ENCODE measurements at regions not wholly inside any gene's neighbourhood (a gene's known extent, or its start where the extent isn't known, plus 50 kb on each side); places are given as distances from the start of the nearest gene placed in this dataset.
"Not testable (repeated sequence)": the region's sequence is repeated elsewhere in the genome, so short reads cannot be mapped to it uniquely, and the experiment has no call there.

DNA sequence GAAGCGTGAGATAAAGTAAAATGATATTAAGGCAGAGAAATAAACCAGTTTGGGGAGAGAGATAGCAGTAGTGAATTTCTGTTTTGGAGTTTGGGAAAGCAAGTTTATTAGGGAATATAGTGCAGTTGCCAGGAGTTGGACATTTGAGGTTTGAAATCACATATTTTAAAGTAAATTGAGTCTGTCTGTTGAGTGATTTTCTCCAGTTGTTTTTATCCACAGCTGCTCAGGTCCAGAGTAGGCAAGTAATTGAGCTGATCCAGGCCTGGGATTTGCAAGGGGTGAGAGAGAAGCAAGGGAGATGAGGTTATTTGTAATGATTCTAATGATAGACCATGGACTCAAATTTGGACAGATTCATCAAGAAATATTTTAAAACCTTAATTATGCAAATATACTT lies 481.9 kb downstream of the UTRN start:
- DNase-seq (ENCODE audit: low read depth in 2 of 2): no peak

DNA sequence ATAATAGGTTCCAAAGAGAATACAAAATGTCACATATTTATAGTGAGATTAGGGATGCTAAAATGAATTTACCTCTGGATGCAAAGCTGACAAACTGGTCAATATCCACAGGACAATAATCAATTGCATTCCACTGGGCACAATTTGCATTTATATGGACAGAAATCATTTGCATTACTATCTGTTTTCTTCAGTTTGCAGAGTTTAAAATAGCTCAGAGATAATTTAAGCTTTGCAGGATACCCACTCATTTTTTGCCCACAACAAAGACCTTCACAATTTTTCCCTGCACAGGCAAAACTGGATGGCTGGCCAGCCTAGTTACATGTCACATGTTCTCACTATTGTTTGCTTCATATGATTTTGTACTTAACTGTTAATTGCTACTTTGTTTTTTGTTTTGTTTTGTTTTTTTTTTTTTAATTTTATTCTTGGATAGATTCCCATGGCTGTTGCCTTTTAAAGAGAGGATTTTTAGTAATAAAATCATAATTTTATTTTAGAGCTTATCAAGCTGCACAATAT lies 483.5 kb downstream of the UTRN start:
- DNase-seq (ENCODE audit: low read depth in 2 of 2): no peak

DNA sequence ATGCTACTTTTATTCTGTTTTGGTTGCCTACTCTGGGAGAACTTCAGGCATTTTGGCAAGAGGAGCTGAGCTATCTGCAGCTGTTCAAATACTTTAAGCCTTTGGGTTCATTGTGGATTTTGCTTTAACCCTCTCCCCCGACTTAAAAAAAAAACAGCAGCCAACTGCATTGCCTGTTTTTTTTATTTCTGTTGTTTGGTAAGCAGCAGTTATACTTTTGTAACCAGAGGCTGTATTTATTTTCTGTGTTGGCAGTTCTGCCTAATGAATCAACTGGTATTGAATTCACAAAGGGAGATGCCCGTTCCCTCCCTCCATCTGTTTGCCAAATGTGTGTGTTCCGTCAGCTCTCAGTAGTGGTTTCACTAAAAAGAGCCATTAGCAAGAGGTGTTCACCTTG lies 484.0 kb downstream of the UTRN start:
- DNase-seq (ENCODE audit: low read depth in 2 of 2): no peak

DNA sequence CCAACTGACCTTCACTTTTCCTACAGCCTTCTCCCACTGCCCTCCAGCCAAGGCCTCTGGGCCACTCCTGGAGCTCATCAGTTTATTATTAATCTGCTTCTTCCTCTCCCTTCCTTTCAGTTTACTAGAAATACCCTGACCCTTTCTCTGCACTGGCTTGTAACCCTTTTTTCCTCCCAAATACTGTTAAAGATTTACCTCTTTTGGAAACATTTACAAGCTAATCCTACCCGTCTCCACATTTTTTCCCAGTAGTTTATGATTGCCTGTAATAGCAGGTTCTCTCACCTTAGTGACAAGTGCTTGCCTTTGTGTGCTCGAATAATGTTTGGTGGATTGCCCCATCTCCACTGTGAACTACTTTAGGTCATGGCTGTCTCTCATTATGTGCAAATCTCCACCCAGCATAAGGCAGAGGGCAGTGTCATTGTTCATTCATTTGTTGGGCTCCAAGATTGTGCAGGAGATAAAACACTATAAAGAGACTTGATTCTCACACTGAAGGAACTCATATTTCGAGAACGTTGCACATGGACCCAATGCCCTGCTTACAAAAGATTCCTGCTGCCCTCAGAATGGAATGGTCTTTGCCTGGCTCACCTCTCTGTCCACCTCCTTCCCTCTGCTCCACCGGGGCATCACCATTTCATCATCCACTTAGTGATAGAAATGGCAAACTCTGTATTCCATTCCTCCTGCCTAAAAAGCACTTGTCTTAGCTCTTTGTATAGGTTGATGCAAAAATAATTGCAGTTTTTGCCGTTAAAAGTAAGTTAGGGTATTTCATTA lies 491.1 kb downstream of the UTRN start:
- DNase-seq (ENCODE audit: low read depth in 2 of 2): no peak

DNA sequence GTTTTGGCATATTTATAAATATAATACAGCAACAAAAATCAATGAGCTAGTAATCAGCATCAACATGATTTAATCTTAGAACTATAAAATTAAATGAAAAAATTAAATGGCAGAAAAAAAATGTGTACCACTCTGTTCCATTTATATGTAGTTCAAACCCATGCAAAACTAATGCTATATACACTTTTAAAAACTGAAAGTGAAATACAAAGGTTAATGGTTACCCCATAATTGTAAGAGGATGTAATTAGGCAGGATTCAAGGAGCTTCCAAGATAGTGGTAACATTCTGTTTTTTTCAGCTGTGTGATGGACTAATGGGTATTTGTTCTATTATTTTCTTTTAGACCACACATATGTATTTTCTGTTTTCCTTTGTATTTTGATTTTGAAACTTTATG lies 492.1 kb downstream of the UTRN start:
- DNase-seq (ENCODE audit: low read depth in 2 of 2): no peak

DNA sequence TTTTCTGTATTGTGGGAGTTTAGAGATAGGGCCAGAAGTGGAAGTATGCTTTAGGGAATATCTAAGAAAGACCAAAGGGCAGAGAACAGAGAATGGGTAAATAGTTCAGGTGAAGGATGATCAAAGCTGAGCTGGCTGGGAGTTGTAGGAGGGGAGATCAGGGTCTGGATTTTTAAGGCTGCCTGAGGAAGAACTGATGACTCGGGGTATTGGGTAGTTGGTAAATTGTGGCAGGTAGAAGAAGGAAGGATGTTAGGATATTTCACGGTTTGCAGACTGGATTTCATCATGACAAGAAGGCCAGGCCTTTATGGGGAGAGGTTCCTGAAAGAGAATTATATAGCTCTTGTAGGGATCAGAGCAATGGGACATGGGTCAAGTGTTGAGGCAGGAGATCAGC lies 492.9 kb downstream of the UTRN start:
- DNase-seq (ENCODE audit: low read depth in 2 of 2): no peak

DNA sequence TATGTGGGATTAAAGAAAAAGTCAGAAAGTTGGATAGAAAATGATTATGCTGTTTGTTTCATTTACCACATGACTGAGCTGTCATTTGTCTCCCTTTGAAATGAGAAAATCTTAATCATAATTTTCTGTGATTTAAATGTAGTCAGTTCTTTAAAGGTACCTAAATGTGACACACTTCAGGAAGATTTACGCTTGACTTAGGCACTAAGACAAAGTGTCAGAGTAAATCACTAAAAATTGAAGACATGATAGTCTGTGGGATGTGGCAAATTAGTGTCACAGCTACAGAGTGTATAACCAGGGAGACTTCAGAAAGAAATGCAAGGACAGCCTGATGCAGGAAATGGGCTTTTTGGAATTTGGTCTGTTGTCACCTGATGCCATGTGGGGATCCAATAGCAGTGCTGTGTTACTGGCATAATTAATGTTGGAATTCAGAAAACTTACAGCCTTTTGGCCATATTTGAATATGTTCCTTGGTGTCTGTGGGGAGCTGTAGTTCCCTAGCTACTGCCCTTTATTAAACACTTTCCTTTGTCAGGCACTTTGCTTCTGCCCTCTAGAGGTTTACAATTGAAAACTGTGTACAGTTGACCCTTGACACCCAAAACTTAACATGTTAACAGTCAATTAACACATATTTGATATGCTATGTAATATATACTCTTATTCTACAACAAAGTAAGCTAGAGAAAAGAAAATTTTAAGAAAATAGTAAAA lies 493.8 kb downstream of the UTRN start:
- no peak for DNase-seq (ENCODE audit: low read depth in 2 of 2)

DNA sequence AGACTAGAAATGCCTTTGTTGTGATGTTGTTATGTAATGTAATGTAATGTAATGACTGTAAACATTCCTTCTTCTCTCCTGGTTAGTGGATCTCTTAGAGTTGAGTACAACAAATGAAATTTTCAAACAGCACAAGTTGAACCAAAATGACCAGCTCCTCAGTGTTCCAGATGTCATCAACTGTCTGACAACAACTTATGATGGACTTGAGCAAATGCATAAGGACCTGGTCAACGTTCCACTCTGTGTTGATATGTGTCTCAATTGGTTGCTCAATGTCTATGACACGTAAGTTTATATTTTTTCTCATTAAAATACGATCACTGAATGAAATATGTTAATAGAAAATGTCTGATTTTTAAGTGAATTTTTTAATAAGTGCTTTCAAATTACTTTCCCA lies 496.7 kb downstream of the UTRN start:
- no peak for DNase-seq (ENCODE audit: low read depth in 2 of 2)

DNA sequence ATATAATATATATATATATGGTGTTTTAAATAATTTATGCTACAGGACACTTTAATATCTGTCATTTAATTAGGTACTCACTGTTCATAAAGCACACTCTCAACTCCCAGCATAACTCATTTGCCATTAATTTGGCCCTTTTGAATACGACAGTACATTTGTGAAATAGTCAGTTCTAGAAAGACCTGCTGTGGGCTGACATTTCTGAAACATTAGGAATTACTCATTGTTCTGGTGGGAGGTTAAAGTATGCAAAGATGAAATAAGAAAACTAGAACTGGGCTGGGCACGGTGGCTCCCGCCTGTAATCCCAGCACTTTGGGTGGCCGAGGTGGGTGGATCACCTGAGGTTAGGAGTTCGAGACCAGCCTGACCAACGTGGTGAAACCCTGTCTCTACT lies 497.5 kb downstream of the UTRN start:
- no peak for DNase-seq (ENCODE audit: low read depth in 2 of 2)

DNA sequence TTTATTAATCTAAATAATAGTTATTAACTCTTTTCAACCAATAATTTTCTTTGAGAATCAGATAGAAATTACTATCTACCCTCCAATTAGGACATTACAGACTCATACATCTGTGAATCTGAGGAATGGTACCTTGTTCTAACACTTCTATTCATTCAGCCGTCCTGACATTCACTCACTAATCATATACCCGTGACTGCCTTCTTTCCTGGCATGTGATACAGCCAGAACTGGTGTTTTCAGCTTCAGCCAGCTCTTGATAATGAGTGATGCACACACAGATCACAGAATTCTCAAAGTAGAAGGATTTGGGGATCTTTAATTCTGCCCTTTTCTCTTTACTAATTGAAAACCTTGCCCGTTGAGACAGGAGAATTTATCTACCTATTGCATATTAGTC lies 499.9 kb downstream of the UTRN start:
- no peak for DNase-seq (ENCODE audit: low read depth in 2 of 2)

DNA sequence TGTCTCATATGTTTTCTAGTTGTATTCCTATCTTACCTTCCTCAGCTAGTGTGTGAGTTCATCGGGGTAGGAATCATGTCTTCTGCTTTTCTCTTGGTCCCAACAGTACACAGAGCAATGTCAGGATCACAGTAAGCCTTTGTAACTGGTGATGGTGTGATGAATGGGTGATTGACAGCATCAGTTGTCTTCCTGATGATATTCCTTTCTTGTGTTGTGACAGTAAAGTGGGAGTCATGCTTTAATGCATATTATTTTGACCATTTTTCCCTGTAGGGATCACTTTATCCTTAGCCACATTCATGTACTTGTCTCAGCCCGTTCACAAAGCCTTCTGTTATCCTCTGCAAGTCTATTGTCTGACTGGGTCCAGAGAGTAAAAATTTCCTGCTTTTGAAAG lies 501.7 kb downstream of the UTRN start:
- no peak for DNase-seq (ENCODE audit: low read depth in 2 of 2)

DNA sequence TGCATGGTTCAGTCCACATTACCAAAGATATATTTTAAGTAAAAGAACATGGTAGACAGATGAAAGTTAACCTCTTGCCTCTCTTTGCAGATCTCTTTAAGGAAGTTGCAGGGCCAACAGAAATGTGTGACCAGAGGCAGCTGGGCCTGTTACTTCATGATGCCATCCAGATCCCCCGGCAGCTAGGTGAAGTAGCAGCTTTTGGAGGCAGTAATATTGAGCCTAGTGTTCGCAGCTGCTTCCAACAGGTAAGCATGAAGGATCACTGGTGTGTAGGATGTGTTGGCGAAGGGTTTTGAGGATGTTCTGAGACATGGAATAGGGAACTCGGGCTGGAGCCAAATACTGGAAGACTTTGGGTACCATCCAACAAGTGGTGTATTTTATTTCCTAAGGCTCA lies 508.6 kb downstream of the UTRN start:
- DNase-seq (ENCODE audit: low read depth in 2 of 2): no peak

DNA sequence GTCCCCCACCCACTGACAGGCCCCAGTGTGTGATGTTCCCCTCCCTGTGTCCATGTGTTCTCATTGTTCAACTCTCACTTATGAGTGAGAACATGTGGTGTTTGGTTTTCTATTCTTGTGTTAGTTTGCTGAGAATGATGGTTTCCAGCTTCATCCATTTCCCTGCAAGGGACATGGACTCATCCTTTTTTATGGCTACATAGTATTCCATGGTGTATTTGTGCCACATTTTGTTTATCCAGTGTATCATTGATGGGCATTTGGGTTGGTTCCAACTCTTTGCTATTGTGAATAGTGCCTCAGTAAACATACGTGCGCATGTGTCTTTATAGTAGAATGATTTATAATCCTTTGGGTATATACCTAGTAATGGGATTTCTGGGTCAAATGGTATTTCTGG lies 509.9 kb downstream of the UTRN start:
- DNase-seq (ENCODE audit: low read depth in 2 of 2): not testable (repeated sequence)

DNA sequence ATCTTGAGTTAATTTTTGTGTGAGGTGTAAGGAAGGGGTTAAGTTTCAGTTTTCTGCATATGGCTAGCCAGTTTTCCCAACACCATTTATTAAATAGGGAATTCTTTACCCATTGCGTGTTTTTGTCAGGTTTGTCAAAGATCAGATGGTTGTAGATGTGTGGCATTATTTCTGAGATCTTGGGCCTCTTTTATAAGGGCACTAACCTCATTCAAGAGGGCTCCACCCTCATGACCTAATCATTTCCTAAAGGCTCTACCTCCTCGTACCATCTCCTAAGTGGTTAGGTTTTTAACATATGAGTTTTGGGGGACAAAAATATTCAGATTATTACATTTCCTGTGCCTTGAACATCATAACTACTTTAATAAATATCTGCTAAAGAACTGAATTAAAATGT lies 510.9 kb downstream of the UTRN start:
- DNase-seq (ENCODE audit: low read depth in 2 of 2): no peak

DNA sequence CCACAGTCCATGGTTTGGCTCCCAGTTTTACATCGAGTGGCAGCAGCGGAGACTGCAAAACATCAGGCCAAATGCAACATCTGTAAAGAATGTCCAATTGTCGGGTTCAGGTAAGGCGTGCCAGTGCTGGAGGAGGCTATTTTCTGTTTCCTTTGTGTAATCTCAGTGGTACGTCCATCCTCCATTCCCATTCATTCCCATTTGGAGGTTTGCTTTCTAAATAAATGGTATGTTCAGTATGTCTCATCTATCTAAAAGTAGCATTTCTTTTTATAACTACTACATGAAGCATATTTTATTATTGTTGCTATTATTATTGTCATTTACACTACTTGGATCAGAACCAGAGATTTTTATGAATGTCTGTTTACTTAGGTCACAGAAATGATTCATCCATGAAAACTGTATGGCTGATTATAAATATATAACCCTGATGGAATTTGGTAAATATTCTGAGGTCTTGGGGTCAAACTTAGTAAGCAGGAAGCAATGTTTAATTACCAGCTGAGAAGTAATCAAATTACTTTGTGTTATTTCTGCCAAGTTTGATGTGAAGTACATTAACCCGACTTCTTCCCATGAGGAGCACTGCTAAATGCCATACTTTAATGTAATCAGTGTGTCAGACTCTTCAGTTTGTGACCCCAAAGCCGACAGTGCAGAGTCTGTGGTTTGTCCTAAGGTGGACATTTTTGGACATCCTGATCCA lies 512.9 kb downstream of the UTRN start:
- DNase-seq (ENCODE audit: low read depth in 2 of 2): no peak

DNA sequence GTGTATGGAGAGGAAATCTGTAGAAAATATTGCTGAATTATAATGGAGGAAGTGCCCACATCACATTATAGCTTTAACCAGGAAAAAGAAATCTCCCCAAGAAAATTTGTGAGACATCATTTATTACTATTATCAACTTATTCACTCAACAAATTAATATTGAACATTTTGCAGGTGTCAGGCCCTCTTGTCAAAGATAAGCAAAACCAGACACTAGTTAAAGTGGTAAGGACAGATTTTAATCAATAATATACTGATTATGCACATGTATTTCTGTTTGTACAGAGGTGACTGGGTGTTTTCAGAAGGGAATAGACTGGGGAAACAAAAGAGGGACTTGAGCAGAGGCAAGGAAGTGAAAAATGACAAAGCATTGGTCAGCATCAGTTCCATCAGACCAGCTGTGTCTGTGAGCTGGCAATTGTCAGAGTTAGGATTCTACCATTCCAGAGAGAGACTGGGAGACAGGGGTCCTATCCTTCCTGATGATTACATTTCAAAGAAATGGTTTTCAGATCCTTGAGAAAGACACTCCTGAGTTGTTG lies 519.2 kb downstream of the UTRN start:
- DNase-seq (ENCODE audit: low read depth in 2 of 2): no peak

DNA sequence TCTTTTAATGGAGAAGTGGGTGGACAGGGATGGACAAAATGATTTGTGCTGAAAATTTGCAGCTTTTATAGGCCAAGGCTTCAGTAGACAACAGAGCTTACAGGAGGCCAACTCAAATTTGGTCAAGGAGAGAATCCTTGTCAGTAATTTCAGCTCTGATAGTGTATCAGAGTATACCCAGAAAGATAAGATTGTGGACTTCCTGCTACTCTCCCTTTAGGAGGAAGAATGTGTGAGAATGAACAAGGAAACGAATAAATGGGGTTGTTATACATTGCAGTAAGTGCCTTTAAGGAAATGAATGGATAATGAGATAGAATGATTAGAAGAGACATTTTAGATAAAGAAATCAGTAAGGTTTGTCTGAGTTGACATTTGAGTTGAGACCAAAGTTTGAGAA lies 519.9 kb downstream of the UTRN start:
- no peak for DNase-seq (ENCODE audit: low read depth in 2 of 2)

DNA sequence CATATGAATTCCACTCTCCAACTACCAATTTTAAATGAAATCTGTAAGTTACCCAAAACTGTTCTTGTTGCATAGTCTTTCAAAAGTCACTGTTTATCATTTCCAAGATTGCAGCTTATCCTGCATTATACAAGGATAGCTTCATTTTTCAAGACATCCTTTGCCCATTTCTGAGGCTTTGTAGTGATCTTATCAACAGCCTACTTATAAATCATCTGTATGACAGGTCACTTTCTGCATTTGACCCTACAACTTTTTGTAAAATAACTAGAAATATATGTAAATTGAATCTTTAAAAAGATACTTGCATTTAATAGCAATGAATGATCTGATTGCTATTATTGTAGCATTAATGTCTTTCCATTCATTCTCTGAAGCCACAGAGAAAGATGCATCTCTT lies 521.1 kb downstream of the UTRN start:
- DNase-seq (ENCODE audit: low read depth in 2 of 2): no peak

DNA sequence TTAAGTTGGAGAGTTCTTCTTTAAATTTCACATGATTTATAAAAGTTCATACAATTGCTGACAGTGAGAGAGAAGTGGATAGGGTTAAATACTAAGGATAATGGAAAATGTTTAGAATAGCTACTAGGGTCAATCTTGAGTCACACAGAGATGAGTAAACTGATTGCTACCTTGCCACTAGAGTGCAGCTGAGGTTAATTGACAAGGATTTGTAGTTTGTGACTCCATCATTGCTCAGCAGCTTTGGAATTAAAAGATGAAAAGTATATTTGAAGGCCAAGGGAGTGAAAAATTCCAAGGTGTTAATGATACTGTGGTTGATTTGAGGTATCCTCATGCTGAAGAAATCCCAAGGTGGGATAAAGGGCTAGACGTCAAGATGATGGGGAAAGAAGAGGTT lies 524.0 kb downstream of the UTRN start:
- no peak for DNase-seq (ENCODE audit: low read depth in 2 of 2)

DNA sequence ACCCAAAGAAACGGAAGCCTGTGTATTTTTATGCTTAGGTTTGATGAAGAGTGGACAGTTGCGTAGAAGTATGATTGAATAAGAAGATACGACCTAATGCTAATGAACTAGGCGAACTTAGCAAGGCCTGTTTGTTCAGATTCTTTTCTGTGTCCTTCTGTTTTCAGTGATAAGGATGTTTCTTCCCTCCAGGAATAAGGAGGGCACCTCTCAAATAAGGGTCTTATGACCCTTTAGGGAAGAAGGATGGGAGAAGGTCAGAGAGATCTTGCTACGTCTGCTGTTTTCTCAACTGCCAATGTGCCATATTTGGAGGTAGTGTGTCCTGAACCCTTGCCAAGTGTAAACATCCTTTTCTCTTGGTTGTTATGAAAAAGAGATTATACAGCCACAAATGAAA lies 524.8 kb downstream of the UTRN start:
- DNase-seq (ENCODE audit: low read depth in 2 of 2): no peak

DNA sequence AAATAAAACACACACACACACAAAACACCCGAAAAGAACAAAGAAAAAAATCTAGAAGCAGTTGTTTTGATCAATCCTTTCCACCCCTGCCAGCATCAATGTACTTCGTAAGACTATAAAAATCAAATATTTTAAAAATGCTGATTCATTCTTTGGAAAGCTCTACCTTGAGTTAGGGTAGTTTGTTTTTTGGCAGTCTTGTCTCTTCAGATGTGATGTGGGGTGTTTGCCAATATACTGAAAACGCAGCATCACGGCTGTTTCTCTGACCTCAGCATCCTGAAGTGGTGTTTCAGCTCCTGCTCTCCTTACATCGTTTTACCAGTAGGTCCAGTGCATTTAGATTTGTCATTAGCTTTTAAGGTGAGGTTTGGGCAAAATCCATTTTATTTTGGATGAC lies 526.0 kb downstream of the UTRN start:
- DNase-seq (ENCODE audit: low read depth in 2 of 2): no peak

DNA sequence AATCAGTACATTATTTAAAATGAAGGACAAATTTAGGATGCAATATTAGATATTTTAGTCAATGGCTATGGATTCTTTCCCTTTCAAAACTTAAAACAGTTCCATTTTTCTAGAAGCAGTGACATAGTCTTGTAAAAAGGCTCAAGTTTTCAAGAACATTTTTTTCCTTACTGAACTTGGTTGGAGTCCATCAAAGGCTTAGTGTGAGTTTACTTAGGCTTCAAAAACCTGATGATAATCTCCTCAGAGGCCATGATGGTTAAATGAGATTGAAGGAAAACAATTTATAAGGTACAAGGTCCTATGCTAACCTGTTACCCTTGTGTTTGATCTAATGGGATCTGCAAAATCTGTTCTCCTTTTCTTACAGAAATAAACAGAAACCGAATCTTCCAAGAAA lies 531.8 kb downstream of the UTRN start:
- no peak for DNase-seq (ENCODE audit: low read depth in 2 of 2)

Measured in stimulated activated CD4-positive, alpha-beta T cell treated with anti-CD3 and anti-CD28 coated beads, Interleukin-12 subunit alpha, Interleukin-12 subunit beta, amount 100 ng/mL, for 24 hours (primary cell).